Kidney capillary endothelial cell (primary cell): ENCODE measurements at regions not wholly inside any gene's neighbourhood (a gene's known extent, or its start where the extent isn't known, plus 50 kb on each side); places are given as distances from the start of the nearest gene placed in this dataset.
"Not testable (repeated sequence)": the region's sequence is repeated elsewhere in the genome, so short reads cannot be mapped to it uniquely, and the experiment has no call there.

ENCODE experiments used
- DNase-seq: peaks from one replicate; pipeline ENCODE4 v3.0.0-alpha.2; 2018; ENCODE audit warnings: low spot score

DNA sequence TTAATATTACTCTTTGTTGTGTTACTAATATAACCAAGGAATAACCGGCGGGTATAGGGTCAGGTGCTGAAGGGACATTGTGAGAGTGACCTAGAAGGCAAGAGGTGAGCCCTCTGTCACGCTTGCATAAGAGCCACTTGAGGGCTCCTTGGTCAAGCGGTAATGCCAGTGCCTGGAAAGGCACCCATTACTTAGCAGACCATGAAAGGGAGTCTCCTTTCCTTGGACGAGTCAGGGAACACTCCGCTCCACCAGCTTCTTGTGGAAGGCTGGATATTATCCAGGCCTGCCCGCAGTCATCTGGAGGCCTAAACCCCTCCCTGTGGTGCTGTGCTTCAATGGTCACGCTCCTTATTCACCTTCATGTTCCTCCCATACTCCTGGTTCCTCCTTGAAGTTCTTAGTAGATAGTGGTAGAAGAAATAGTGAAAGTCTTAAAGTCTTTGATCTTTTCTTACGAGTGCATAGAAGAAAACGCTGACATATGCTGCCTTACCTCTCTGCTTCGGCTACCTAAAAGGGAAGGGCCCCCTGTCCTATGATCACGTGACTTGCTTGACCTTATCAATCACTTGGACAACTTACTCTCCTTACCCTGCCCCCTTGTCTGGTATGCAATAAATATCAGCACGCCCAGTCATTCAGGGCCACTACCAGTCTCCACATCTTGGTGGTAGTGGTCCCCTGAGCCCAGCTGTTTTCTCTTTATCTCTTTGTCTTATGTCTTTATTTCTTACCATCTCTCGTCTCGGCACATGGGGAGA lies 59.6 kb upstream of the DMRTB1 start:
- not testable (repeated sequence) for DNase-seq

DNA sequence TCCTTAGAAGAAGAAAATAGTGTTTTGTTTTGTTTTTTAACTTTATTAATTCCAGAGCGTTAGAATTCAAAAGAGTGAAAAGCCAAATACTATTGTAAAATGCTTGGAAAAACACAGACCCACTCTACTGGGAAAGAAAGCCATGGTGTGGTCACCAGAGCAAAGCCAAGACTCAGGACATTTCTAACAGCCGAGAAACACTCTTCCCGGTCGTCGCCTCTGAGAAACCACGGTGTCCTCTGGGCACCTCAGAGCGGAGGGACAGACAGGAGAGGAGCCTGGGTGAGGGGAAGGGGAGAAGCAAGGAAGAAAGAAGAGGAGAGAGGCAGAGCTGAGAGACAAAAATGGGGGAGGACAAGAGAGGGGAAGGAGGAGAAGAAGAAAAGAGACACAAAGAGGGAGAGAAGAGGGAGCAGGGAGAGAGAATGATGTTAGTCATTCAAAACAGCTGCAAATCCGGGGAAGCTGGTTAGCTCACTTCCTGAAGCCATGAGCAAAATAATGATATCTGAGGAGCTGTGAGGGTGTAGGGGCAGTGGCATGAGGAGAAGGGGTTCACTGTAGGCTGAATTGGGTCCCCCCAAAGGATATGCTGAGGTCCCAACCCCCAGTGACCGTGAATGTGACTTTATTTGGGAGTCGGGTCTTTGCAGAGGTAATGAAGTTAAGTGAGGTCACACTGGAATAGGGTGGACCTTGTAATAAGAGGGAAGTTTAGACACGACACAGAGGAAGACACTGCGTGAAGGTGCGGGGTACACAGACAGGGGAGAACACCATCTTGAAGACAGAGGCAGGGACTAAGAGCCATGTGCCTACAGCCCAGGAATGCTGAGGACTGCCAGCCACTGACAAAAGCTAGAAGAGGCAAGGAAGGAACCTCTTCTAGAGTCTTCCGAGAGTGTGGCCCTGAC lies 58.2 kb upstream of the DMRTB1 start:
- no peak for DNase-seq

DNA sequence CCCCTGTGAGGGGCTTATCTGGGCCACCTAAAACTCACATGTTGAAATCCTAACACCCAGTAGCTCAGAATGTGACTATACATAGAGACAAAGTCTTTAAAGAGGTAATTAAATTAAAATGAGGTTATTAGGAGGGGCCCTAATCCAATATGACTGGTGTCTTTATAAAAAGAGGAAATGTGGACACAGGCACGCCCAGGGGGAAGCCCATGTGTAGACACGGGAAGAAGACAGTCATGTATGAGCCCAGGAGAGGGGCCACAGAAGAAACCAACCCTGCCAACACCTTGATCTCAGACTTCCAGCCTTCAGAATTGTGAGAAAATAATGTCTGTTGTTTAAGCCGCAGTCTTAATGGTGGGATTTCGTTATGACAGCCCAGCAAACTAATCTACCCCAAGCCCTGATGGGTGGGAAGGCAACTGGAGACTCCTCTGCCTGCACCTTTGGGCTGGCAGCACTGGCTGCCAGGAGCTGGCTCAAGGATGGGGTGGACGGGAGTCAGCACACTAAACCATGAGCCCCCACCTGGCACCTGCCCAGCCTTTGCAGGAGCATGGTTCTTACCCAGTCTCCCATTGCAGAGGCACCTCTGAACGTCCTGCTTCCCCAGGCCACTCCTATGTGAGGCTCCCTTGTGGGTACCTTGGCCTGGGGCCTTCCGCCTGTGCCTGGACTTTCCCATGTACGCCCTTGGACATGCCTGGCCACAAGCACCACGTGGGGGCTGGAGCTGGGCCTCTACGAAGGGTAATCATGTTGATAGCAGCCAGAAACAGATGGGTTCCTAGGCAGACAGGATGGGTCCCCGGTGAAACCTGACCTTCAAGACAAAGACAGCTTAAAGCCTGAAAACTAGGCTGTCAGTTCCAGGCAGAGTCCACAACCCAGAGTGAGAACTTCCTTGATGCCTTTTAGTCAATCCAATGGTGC lies 57.1 kb upstream of the DMRTB1 start:
- DNase-seq: no peak

DNA sequence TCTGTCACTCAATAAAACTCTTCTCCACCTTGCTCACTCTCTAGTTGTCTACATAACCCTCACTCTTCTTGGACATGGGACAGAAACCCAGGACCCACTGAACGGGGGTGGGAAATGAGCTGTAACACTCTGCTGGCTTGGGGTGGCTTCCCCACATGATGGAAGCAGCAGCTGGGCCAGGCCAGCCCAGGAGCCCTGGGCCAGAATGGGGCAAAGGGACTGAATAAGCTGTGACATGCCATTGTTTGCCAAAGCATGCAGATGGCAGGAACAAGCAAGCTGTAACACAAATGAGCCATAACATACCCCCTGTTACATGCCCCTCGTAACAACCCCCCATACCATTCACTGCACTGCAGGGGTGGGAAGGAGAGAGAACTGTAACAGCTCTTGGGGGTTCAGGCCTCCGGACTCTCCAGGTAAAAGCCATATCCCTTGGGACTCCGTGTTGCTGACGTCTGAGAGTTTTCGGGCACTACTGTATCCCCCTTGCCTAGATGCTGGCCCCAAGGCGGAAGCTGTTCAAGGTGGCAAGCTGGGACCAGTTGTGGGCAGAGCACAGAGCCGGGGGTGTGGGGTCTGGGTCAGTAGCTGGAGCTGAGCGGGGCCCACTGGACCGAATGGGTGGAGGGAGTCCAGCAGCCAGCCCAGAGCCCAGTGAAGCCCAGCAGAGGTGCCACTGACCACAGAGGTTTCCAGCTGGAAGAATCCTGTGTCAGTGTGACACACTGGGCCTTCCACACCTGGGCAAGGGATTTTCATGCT lies 56.1 kb upstream of the DMRTB1 start:
- no peak for DNase-seq

DNA sequence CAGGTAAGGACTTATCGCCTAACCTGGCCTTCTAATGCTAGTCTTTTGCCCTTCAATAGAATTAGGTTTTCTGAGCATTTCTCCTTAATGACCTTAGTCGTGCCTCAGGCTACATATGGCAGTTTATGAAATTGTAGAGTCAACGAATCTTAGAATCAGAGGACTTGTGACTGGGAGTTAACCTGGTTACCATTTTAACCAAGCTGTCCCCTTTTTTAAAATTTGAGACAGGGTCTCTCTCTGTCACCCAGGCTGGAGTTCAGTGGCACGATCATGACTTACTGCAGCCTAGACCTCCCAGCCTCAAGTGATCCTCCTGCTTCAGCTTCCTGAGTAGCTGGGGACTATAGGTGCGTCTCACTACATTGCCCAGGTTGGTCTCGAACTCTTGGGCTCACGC lies 53.5 kb upstream of the DMRTB1 start:
- DNase-seq: no peak

DNA sequence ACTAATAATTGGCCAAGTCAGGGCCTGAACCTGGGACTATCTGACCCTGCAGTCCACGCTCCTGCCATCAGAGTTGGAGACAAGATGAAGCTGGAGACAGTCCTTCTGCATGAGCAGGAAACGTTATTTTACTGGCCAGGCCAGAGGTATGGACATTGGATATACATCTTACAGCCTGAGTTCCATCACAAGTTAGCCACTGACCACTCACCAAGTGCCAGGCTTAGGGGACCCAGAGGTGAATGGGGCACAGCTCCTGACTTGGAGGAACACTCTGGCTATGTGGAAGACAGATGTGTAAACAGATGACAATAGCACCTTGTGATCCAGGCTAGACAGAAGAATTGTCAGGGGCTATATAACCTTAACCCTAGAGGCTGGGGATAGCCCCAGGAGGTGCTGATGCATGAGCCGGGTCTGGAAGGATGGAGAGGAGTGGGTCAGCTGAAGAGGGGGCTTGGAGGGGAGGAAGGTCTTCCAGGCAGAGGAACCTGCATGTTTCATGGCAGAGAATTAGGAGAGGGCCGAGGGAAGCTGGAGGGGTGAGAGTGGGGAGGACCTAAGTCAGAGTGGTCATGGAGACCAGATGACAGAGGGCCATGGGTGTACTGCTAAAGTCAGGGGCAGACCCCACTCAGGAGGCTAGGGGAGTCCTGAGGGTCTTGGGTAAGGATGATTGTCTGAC lies 52.5 kb upstream of the DMRTB1 start:
- DNase-seq: no peak

DNA sequence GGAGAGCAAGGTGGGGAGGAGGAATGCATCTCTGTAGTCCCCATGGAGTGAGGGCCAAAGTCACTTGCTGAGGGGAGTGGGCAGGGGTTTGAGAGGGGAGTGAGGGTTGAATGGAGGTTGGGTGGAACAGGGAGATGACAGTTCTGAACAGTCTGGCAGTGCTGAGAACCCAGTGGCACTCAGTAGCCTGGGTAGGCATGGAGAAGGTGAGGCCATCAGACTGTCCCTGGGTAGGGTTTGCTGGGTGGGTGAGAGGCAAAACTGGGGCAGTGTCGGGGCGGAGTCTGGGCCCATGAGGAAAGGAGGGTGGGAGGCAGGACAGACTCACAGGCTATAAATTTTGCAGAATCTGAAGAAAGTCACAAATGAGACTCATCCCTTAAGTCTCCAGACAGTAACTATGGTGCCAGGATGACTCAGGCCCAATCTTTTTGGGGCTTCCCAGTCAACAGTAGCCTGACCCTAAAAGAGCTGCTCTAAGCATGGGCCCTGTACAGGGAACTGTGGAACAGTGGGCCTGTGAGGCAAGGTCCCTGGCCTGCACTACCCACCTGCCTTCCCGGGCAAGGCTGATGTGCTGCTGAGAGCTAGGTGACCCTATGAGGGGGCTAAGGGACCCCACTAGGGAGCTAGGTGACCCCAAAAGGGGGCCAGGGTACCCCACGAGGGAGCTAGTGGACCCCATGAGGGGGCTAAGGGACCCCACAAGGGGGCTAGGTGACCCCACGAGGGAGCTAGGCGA lies 51.0 kb upstream of the DMRTB1 start:
- DNase-seq: no peak

DNA sequence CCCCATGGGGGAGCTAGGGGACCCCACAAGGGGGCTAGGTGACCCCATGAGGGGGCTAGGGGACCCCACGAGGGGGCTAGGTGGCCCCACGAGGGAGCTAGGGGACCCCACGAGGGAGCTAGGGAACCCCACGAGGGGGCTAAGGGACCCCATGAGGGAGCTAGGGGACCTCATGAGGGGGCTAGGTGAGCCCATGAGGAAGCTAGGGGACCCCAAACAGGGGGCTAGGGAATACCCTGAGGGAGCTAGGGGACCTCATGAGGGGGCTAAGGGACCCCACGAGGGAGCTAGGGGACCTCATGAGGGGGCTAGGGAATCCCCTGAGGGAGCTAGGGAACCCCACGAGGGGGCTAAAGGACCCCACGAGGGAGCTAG lies 50.5 kb upstream of the DMRTB1 start:
- no peak for DNase-seq

DNA sequence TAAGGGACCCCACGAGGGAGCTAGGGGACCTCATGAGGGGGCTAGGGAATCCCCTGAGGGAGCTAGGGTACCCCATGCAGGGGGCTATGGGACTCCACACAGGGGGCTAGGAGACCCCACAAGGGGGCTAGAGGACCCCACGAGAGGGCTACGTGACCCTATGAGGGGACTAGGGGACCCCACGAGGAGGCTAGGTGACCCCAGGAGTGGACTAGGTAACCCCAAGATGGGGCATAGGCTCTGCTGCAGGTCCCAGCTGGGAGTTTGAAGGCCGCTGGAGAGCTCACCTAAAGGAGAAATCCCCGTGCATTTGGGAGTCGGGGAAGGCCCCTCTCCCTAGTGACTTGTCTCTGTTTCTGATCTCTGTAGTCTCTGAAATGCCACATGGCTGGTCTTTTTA lies 50.0 kb upstream of the DMRTB1 start:
- no peak for DNase-seq
